ENCODE measurements at regions not wholly inside any gene's neighbourhood (a gene's known extent, or its start where the extent isn't known, plus 50 kb on each side); places are given as distances from the start of the nearest gene placed in this dataset.

- TF ChIP-seq POLR2A (IDR thresholded peaks at IDR 0.05): no peak
- no peak for TF ChIP-seq CTCF (IDR thresholded peaks at IDR 0.05)
Measured at GRCh38 chr15:25529774-25530173, 91.0 kb upstream of the UBE3A start.
